ENCODE measurements at regions not wholly inside any gene's neighbourhood (a gene's known extent, or its start where the extent isn't known, plus 50 kb on each side); places are given as distances from the start of the nearest gene placed in this dataset.

DNA sequence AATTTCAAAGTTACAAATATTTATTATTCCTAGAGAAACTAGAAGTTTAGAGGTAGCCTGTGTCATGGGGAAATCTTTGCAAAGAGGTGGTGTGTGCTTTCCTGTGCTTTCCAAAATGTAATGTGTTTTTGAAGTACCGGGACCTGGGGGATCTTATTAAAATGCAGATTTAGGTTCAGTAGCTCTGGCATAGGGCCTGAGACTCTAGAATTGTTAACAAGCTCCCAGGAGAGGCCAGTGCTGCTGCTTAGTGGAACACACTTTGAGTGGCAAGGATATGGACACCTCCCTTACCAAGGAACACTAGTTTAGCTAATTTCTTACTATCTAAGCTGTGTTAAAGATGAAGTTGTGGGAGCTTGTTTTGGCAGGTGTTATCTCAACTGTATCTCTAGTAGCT is 428.9 kb downstream of the VGLL3 start:
- TF ChIP-seq, protein P1, sequence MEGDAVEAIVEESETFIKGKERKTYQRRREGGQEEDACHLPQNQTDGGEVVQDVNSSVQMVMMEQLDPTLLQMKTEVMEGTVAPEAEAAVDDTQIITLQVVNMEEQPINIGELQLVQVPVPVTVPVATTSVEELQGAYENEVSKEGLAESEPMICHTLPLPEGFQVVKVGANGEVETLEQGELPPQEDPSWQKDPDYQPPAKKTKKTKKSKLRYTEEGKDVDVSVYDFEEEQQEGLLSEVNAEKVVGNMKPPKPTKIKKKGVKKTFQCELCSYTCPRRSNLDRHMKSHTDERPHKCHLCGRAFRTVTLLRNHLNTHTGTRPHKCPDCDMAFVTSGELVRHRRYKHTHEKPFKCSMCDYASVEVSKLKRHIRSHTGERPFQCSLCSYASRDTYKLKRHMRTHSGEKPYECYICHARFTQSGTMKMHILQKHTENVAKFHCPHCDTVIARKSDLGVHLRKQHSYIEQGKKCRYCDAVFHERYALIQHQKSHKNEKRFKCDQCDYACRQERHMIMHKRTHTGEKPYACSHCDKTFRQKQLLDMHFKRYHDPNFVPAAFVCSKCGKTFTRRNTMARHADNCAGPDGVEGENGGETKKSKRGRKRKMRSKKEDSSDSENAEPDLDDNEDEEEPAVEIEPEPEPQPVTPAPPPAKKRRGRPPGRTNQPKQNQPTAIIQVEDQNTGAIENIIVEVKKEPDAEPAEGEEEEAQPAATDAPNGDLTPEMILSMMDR (IDR thresholded peaks at IDR 0.05) = no peak
- TF ChIP-seq EZH2 (IDR thresholded peaks at IDR 0.05; ENCODE audit: borderline replicate concordance, insufficient read depth, low read depth, low read length, poor library complexity, severe bottlenecking) = no peak
